ENCODE measurements at regions not wholly inside any gene's neighbourhood (a gene's known extent, or its start where the extent isn't known, plus 50 kb on each side); places are given as distances from the start of the nearest gene placed in this dataset.

DNA sequence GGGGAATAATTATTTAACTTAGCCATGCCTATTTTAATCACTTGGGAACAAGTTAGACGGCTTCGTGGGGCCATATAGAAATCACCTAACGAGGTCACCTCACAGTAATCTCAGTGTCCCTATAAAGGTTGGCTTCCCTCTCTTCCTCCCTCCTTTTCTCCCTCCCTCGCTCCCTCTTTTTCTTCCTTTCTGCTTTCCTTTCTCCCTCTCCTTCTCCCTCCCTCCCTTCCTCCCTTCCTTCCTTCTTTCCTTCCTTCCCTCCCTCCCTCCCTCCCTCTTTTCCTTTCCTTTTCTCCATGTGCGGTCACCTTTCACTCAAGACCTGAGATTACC, 206.1 kb upstream of the DPH6 start:
- no peak for ATAC-seq
- ChIA-PET RAD21 (ENCODE audit: unreplicated experiment) (interaction anchor here (0.6 to 2.6 kb wide), 4 partner anchors 10 to 750 kb away, joined by 3 to 11 read pairs (median 4); no protein-coding TSS in a partner anchor), CTCF (interaction anchor here (0.6 to 3.3 kb wide), 30 partner anchors 11 to 1387 kb away, joined by 3 to 34 read pairs (median 4); no protein-coding TSS in a partner anchor), POLR2A (no interaction called here), SMC1A (ENCODE audit: uncharacterized antibody, unreplicated experiment) (interaction anchor here (0.8 to 2.4 kb wide), 4 partner anchors 14 to 1097 kb away, joined by 3 to 7 read pairs (median 5); no protein-coding TSS in a partner anchor)
- H3K27me3 ChIP-seq (replicated peaks in 1 of 2; ENCODE audit: control insufficient read depth in 2 of 2, insufficient read depth in 2 of 2, low read length in 1 of 2), result no peaks in the 10 kb centered on the region
- BruUV-seq (replicated peaks), result no TSS peak
- no peaks in the 10 kb centered on the region for H3K36me3 ChIP-seq (ENCODE audit: control insufficient read depth in 2 of 2, insufficient read depth in 2 of 2, low read length in 1 of 2)
- H3K27ac ChIP-seq (ENCODE audit: control insufficient read depth, insufficient read depth), result no peak overlapping the region
- 94% methylated on average over 3 of the region's 5 CpGs for WGBS (ENCODE audit: insufficient coverage, insufficient replicate concordance, low lambda C conversion rate, missing lambda C conversion rate)
- in situ Hi-C loops (cut with MboI) (no loop called here), intact Hi-C loops (cut with micrococcal nuclease; ENCODE audit: unreplicated experiment) (loop anchor here (5.0 to 10.0 kb wide), 3 partner anchors 230 to 1383 kb away; no protein-coding TSS in a partner anchor)
- no peak overlapping the region for H2AFZ ChIP-seq (ENCODE audit: control insufficient read depth, low read depth, low read length)
- no peaks in the 10 kb centered on the region for H3K9me3 ChIP-seq (replicated peaks; ENCODE audit: control insufficient read depth, insufficient read depth, low read length)
- H3K4me1 ChIP-seq (ENCODE audit: control insufficient read depth, insufficient read depth, low read length), result no peaks in the 10 kb centered on the region
- no peaks in the 10 kb centered on the region for H4K20me1 ChIP-seq (ENCODE audit: control insufficient read depth, insufficient read depth)
- H3K9ac ChIP-seq (ENCODE audit: control insufficient read depth, insufficient read depth, low read length), result no peak overlapping the region
- TF ChIP-seq NFXL1 (IDR thresholded peaks at IDR 0.05; ENCODE audit: borderline replicate concordance), result no peak
- TF ChIP-seq IRF4 (IDR thresholded peaks at IDR 0.05; ENCODE audit: low read depth, low read length), result no peak
- no peak for TF ChIP-seq RB1 (IDR thresholded peaks at IDR 0.05; ENCODE audit: borderline replicate concordance)
- no peak for TF ChIP-seq CBFB (IDR thresholded peaks at IDR 0.05; ENCODE audit: low read depth)
- no peak for TF ChIP-seq BRCA1 (IDR thresholded peaks at IDR 0.05; ENCODE audit: low read depth, low read length)
- TF ChIP-seq SPI1 (IDR thresholded peaks at IDR 0.05; ENCODE audit: borderline replicate concordance, insufficient read depth, low read depth, low read length), result no peak
- no peak for TF ChIP-seq STAT3 (IDR thresholded peaks at IDR 0.05; ENCODE audit: low read depth, low read length)
- TF ChIP-seq, protein P1, sequence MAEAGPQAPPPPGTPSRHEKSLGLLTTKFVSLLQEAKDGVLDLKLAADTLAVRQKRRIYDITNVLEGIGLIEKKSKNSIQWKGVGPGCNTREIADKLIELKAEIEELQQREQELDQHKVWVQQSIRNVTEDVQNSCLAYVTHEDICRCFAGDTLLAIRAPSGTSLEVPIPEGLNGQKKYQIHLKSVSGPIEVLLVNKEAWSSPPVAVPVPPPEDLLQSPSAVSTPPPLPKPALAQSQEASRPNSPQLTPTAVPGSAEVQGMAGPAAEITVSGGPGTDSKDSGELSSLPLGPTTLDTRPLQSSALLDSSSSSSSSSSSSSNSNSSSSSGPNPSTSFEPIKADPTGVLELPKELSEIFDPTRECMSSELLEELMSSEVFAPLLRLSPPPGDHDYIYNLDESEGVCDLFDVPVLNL (IDR thresholded peaks at IDR 0.05; ENCODE audit: low read depth, low read length), result no peak
- TF ChIP-seq, protein P2, sequence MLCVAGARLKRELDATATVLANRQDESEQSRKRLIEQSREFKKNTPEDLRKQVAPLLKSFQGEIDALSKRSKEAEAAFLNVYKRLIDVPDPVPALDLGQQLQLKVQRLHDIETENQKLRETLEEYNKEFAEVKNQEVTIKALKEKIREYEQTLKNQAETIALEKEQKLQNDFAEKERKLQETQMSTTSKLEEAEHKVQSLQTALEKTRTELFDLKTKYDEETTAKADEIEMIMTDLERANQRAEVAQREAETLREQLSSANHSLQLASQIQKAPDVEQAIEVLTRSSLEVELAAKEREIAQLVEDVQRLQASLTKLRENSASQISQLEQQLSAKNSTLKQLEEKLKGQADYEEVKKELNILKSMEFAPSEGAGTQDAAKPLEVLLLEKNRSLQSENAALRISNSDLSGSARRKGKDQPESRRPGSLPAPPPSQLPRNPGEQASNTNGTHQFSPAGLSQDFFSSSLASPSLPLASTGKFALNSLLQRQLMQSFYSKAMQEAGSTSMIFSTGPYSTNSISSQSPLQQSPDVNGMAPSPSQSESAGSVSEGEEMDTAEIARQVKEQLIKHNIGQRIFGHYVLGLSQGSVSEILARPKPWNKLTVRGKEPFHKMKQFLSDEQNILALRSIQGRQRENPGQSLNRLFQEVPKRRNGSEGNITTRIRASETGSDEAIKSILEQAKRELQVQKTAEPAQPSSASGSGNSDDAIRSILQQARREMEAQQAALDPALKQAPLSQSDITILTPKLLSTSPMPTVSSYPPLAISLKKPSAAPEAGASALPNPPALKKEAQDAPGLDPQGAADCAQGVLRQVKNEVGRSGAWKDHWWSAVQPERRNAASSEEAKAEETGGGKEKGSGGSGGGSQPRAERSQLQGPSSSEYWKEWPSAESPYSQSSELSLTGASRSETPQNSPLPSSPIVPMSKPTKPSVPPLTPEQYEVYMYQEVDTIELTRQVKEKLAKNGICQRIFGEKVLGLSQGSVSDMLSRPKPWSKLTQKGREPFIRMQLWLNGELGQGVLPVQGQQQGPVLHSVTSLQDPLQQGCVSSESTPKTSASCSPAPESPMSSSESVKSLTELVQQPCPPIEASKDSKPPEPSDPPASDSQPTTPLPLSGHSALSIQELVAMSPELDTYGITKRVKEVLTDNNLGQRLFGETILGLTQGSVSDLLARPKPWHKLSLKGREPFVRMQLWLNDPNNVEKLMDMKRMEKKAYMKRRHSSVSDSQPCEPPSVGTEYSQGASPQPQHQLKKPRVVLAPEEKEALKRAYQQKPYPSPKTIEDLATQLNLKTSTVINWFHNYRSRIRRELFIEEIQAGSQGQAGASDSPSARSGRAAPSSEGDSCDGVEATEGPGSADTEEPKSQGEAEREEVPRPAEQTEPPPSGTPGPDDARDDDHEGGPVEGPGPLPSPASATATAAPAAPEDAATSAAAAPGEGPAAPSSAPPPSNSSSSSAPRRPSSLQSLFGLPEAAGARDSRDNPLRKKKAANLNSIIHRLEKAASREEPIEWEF (IDR thresholded peaks at IDR 0.05; ENCODE audit: insufficient replicate concordance, low read depth, low read length), result no peak
- H3K4me2 ChIP-seq (ENCODE audit: control insufficient read depth, insufficient read depth), result no peak overlapping the region
- no peak overlapping the region for H3K4me3 ChIP-seq
- H3K79me2 ChIP-seq (ENCODE audit: control insufficient read depth, insufficient read depth, low read length), result no peaks in the 10 kb centered on the region
- no peak for FAIRE-seq
- no peak for DNase-seq (ENCODE audit: low read depth, low spot score)

All from GM12878 (cell line).